ENCODE measurements at regions not wholly inside any gene's neighbourhood (a gene's known extent, or its start where the extent isn't known, plus 50 kb on each side); places are given as distances from the start of the nearest gene placed in this dataset.
"Not testable (repeated sequence)": the region's sequence is repeated elsewhere in the genome, so short reads cannot be mapped to it uniquely, and the experiment has no call there.

GRCh38 chr6:78646542-78647415 is 220.6 kb upstream of the IRAK1BP1 start:
- not testable (repeated sequence) for TF ChIP-seq TRIM28, YBX1 (IDR thresholded peaks at IDR 0.05)

Data from K562 (cell line).